HG03139 (cell line): ENCODE measurements at regions not wholly inside any gene's neighbourhood (a gene's known extent, or its start where the extent isn't known, plus 50 kb on each side); places are given as distances from the start of the nearest gene placed in this dataset.

Experiments
- ATAC-seq: cut with Tn5 transposase; IDR thresholded peaks from one replicate; pipeline ENCODE4 v1.9.1; 2021; ENCODE audit not compliant: unreplicated experiment

- no peak for ATAC-seq
These were observed 217.5 kb downstream of the SOX9 start for GRCh38 chr17:72338304-72338703.

- ATAC-seq = no peak
These were observed 218.3 kb downstream of the SOX9 start for GRCh38 chr17:72338847-72339790.

- ATAC-seq = no peak
These were observed 220.0 kb downstream of the SOX9 start for GRCh38 chr17:72340836-72341235.

GRCh38 chr17:72342061-72342460, 221.2 kb downstream of the SOX9 start:
- ATAC-seq = no peak

- no peak for ATAC-seq
These were observed 222.1 kb downstream of the SOX9 start for GRCh38 chr17:72342627-72343527.

- ATAC-seq = no peak
These were observed 223.1 kb downstream of the SOX9 start for GRCh38 chr17:72343911-72344310.

GRCh38 chr17:72344613-72345012, 223.8 kb downstream of the SOX9 start:
- no peak for ATAC-seq

- no peak for ATAC-seq
These were observed 224.3 kb downstream of the SOX9 start for GRCh38 chr17:72345088-72345487.

- no peak for ATAC-seq
These were observed 224.7 kb downstream of the SOX9 start for GRCh38 chr17:72345536-72345935.

GRCh38 chr17:72346306-72346705, 225.5 kb downstream of the SOX9 start:
- no peak for ATAC-seq

GRCh38 chr17:72349011-72349410, 228.2 kb downstream of the SOX9 start:
- no peak for ATAC-seq

GRCh38 chr17:72349491-72349995, 228.7 kb downstream of the SOX9 start:
- ATAC-seq = no peak

GRCh38 chr17:72350073-72350472, 229.3 kb downstream of the SOX9 start:
- ATAC-seq = no peak

- no peak for ATAC-seq
These were observed 230.5 kb downstream of the SOX9 start for GRCh38 chr17:72351365-72351764.

GRCh38 chr17:72351884-72352346, 231.1 kb downstream of the SOX9 start:
- no peak for ATAC-seq

GRCh38 chr17:72353502-72353901, 232.7 kb downstream of the SOX9 start:
- no peak for ATAC-seq

GRCh38 chr17:72354071-72354470, 233.3 kb downstream of the SOX9 start:
- no peak for ATAC-seq

- ATAC-seq = no peak
These were observed 237.0 kb downstream of the SOX9 start for GRCh38 chr17:72357764-72358365.

- no peak for ATAC-seq
These were observed 237.6 kb downstream of the SOX9 start for GRCh38 chr17:72358465-72358864.

GRCh38 chr17:72359274-72359673, 238.5 kb downstream of the SOX9 start:
- ATAC-seq = no peak

GRCh38 chr17:72359811-72360210, 239.0 kb downstream of the SOX9 start:
- no peak for ATAC-seq
